Embryonic facial prominence (tissue), 1 donor: ENCODE measurements at regions not wholly inside any gene's neighbourhood (a gene's known extent, or its start where the extent isn't known, plus 50 kb on each side); places are given as distances from the start of the nearest gene placed in this dataset.
"Not testable (repeated sequence)": the region's sequence is repeated elsewhere in the genome, so short reads cannot be mapped to it uniquely, and the experiment has no call there.

Experiments used
- DNase-seq: peaks from one replicate; pipeline ENCODE4 v3.0.0-alpha.2; 2016; ENCODE audit errors: extremely low spot score

- DNase-seq, result no peak
Observed at GRCh38 chr17:5864741-5865657, 205.2 kb upstream of the WSCD1 start.

- no peak for DNase-seq
Observed at GRCh38 chr17:5866978-5867377, 203.2 kb upstream of the WSCD1 start.

- DNase-seq, result no peak
Observed at GRCh38 chr17:5869041-5869745, 201.0 kb upstream of the WSCD1 start.

GRCh38 chr17:5870231-5870953, 199.8 kb upstream of the WSCD1 start:
- DNase-seq, result no peak

- no peak for DNase-seq
Observed at GRCh38 chr17:5871666-5872065, 198.5 kb upstream of the WSCD1 start.

- DNase-seq, result no peak
Observed at GRCh38 chr17:5872831-5873230, 197.3 kb upstream of the WSCD1 start.

GRCh38 chr17:5873781-5874180, 196.4 kb upstream of the WSCD1 start:
- no peak for DNase-seq

- DNase-seq, result no peak
Observed at GRCh38 chr17:5874486-5874885, 195.7 kb upstream of the WSCD1 start.

GRCh38 chr17:5877366-5877765, 192.8 kb upstream of the WSCD1 start:
- no peak for DNase-seq

- DNase-seq, result no peak
Observed at GRCh38 chr17:5877948-5878347, 192.2 kb upstream of the WSCD1 start.

GRCh38 chr17:5881849-5882248, 188.3 kb upstream of the WSCD1 start:
- DNase-seq, result no peak

- DNase-seq, result no peak
Observed at GRCh38 chr17:5883775-5884665, 186.2 kb upstream of the WSCD1 start.

GRCh38 chr17:5885336-5885735, 184.8 kb upstream of the WSCD1 start:
- no peak for DNase-seq

GRCh38 chr17:5888811-5889210, 181.4 kb upstream of the WSCD1 start:
- no peak for DNase-seq

GRCh38 chr17:5892921-5893675, 177.1 kb upstream of the WSCD1 start:
- DNase-seq, result no peak

- DNase-seq, result no peak
Observed at GRCh38 chr17:5893741-5894140, 176.4 kb upstream of the WSCD1 start.

GRCh38 chr17:5895276-5895675, 174.9 kb upstream of the WSCD1 start:
- DNase-seq, result no peak

- DNase-seq, result no peak
Observed at GRCh38 chr17:5896215-5896614, 174.0 kb upstream of the WSCD1 start.

GRCh38 chr17:5897275-5897911, 172.8 kb upstream of the WSCD1 start:
- no peak for DNase-seq

- DNase-seq, result not testable (repeated sequence)
Observed at GRCh38 chr17:5897981-5898380, 172.2 kb upstream of the WSCD1 start.
